ENCODE measurements at regions not wholly inside any gene's neighbourhood (a gene's known extent, or its start where the extent isn't known, plus 50 kb on each side); places are given as distances from the start of the nearest gene placed in this dataset.
"Not testable (repeated sequence)": the region's sequence is repeated elsewhere in the genome, so short reads cannot be mapped to it uniquely, and the experiment has no call there.

GRCh38 chrX:97876697-97877407 lies 993.1 kb downstream of the RPA4 start:
- H3K27me3 ChIP-seq (ENCODE audit: control insufficient read depth, insufficient read depth, low read length), result no peaks in the 10 kb centered on the region
- no peaks in the 10 kb centered on the region for H3K36me3 ChIP-seq (ENCODE audit: control insufficient read depth, insufficient read depth, low read length)
- no peak overlapping the region for H3K4me3 ChIP-seq (ENCODE audit: low read depth, low read length)
- 100% methylated on average over 1 of the region's 2 CpGs for WGBS (ENCODE audit: insufficient coverage)
- H3K27ac ChIP-seq (ENCODE audit: low read depth, low read length), result no peak overlapping the region
- no peaks in the 10 kb centered on the region for H3K4me1 ChIP-seq (ENCODE audit: control insufficient read depth, insufficient read depth, low read length)
- H3K9me3 ChIP-seq (ENCODE audit: control insufficient read depth, insufficient read depth, low read length), result no peaks in the 10 kb centered on the region
- no peak for DNase-seq (ENCODE audit: low read depth in 4 of 6, low spot score in 6 of 6)

DNA sequence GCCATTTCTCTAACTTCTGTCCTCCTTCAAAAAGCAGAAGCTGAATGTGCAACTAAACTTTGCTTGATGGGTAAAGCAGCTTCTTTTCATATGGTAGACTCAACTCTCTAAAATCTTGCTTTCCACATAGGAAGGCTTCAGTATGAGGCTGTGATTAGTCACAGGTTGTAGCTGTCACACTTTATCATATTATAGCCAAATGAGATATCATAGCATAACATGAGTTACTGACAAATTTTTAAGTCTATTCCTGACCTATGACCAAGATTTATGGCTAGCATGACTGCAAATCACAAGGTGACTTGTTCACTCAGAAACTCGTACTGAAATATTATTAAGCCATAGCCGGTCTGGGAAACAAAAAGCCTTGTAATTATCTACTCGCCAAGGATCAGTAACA lies 998.6 kb downstream of the RPA4 start:
- H3K4me1 ChIP-seq (ENCODE audit: control insufficient read depth, insufficient read depth, low read length), result no peaks in the 10 kb centered on the region
- H3K27ac ChIP-seq (ENCODE audit: low read depth, low read length), result no peak overlapping the region
- H3K27me3 ChIP-seq (ENCODE audit: control insufficient read depth, insufficient read depth, low read length), result no peaks in the 10 kb centered on the region
- WGBS (ENCODE audit: insufficient coverage), result 80% methylated on average over 1 of the region's 3 CpGs
- H3K4me3 ChIP-seq (ENCODE audit: low read depth, low read length), result no peak overlapping the region
- no peak for DNase-seq (ENCODE audit: low read depth in 4 of 6, low spot score in 6 of 6)
- no peaks in the 10 kb centered on the region for H3K36me3 ChIP-seq (ENCODE audit: control insufficient read depth, insufficient read depth, low read length)
- no peaks in the 10 kb centered on the region for H3K9me3 ChIP-seq (ENCODE audit: control insufficient read depth, insufficient read depth, low read length)

DNA sequence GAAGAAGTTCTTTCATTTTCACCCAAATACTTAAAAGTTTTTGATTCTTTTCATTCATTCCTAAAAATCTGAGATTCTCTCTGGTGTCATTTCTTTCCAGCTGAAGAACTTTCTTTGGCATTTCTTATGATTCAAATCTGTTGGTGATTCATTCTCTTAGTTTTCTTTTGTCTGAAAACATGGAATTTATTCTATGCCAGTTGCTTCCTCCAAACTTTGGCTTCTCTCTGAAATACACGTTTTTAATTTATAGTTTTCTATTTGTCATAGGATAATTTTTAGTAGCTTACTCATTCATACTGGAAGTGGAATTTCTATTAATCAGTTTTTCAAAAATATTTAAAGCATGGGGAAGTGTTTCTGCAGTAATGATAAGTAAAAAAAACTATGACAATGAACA lies 1012.0 kb downstream of the RPA4 start:
- H3K4me3 ChIP-seq (ENCODE audit: low read depth, low read length), result no peak overlapping the region
- H3K4me1 ChIP-seq (ENCODE audit: control insufficient read depth, insufficient read depth, low read length), result no peaks in the 10 kb centered on the region
- H3K27me3 ChIP-seq (ENCODE audit: control insufficient read depth, insufficient read depth, low read length), result no peaks in the 10 kb centered on the region
- H3K9me3 ChIP-seq (ENCODE audit: control insufficient read depth, insufficient read depth, low read length), result no peaks in the 10 kb centered on the region
- no CpG with 5 or more reads among the region's 1 CpG for WGBS (ENCODE audit: insufficient coverage)
- H3K27ac ChIP-seq (ENCODE audit: low read depth, low read length), result no peak overlapping the region
- no peaks in the 10 kb centered on the region for H3K36me3 ChIP-seq (ENCODE audit: control insufficient read depth, insufficient read depth, low read length)
- DNase-seq (ENCODE audit: low read depth in 4 of 6, low spot score in 6 of 6), result no peak

- Histone ChIP-seq H3K4me1 (ENCODE audit: control insufficient read depth, insufficient read depth, low read length) (no peaks in the 10 kb centered on the region), H3K27ac (ENCODE audit: low read depth, low read length) (no peak overlapping the region), H3K4me3 (ENCODE audit: low read depth, low read length) (no peak overlapping the region), H3K27me3 (ENCODE audit: control insufficient read depth, insufficient read depth, low read length) (no peaks in the 10 kb centered on the region), H3K36me3 (ENCODE audit: control insufficient read depth, insufficient read depth, low read length) (no peaks in the 10 kb centered on the region), H3K9me3 (ENCODE audit: control insufficient read depth, insufficient read depth, low read length) (no peaks in the 10 kb centered on the region)
- peak in 1 of 6 donors; percentile 15 for DNase-seq (ENCODE audit: low read depth in 4 of 6, low spot score in 6 of 6)
- WGBS (ENCODE audit: insufficient coverage), result no CpG with 5 or more reads among the region's 1 CpG
These were observed 1014.3 kb downstream of the RPA4 start for GRCh38 chrX:97897998-97898397.

- WGBS (ENCODE audit: insufficient coverage), result 33% methylated on average over 1 of the region's 2 CpGs
These were observed 1015.1 kb downstream of the RPA4 start for GRCh38 chrX:97898798-97899197.

GRCh38 chrX:97907791-97908190 lies 1024.1 kb downstream of the RPA4 start:
- H3K36me3 ChIP-seq (ENCODE audit: control insufficient read depth, insufficient read depth, low read length), result no peaks in the 10 kb centered on the region
- H3K27me3 ChIP-seq (ENCODE audit: control insufficient read depth, insufficient read depth, low read length), result no peaks in the 10 kb centered on the region
- WGBS (ENCODE audit: insufficient coverage), result no CpG with 5 or more reads among the region's 1 CpG
- H3K27ac ChIP-seq (ENCODE audit: low read depth, low read length), result no peak overlapping the region
- no peak for DNase-seq (ENCODE audit: low read depth in 4 of 6, low spot score in 6 of 6)
- no peaks in the 10 kb centered on the region for H3K4me1 ChIP-seq (ENCODE audit: control insufficient read depth, insufficient read depth, low read length)
- no peaks in the 10 kb centered on the region for H3K9me3 ChIP-seq (ENCODE audit: control insufficient read depth, insufficient read depth, low read length)
- H3K4me3 ChIP-seq (ENCODE audit: low read depth, low read length), result no peak overlapping the region

More at GRCh38 chrX:97898798-97899197, 1015.1 kb downstream of the RPA4 start:
- H3K27ac ChIP-seq (ENCODE audit: low read depth, low read length), result no peak overlapping the region
- no peaks in the 10 kb centered on the region for H3K9me3 ChIP-seq (ENCODE audit: control insufficient read depth, insufficient read depth, low read length)
- DNase-seq (ENCODE audit: low read depth in 4 of 6, low spot score in 6 of 6), result peak in 1 of 6 donors; percentile 2
- H3K36me3 ChIP-seq (ENCODE audit: control insufficient read depth, insufficient read depth, low read length), result no peaks in the 10 kb centered on the region
- no peak overlapping the region for H3K4me3 ChIP-seq (ENCODE audit: low read depth, low read length)
- no peaks in the 10 kb centered on the region for H3K4me1 ChIP-seq (ENCODE audit: control insufficient read depth, insufficient read depth, low read length)
- no peaks in the 10 kb centered on the region for H3K27me3 ChIP-seq (ENCODE audit: control insufficient read depth, insufficient read depth, low read length)

DNA sequence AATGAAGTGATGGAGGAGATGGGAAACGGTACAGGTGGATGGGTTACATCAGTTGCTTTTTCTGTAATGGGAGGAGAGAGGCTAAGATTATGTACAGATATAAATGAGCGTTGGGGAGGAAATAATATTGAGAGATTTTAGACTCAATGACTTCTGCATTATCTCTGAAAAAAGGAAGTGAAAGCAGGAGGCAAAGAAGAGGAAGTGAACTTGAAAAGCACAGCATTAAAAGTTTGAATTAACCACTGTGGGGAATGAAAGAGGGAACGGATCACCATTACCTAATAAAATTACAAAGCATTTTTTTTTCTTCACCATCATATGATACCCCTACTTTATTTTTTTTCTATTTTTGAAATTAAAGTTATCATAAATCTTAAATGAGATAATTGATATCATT lies 1025.5 kb downstream of the RPA4 start:
- Histone ChIP-seq H3K4me3 (ENCODE audit: low read depth, low read length) (no peak overlapping the region), H3K4me1 (ENCODE audit: control insufficient read depth, insufficient read depth, low read length) (no peaks in the 10 kb centered on the region), H3K9me3 (ENCODE audit: control insufficient read depth, insufficient read depth, low read length) (no peaks in the 10 kb centered on the region), H3K27ac (ENCODE audit: low read depth, low read length) (no peak overlapping the region), H3K27me3 (ENCODE audit: control insufficient read depth, insufficient read depth, low read length) (no peaks in the 10 kb centered on the region), H3K36me3 (ENCODE audit: control insufficient read depth, insufficient read depth, low read length) (no peaks in the 10 kb centered on the region)
- 82% methylated on average over 2 of the region's 3 CpGs for WGBS (ENCODE audit: insufficient coverage)
- DNase-seq (ENCODE audit: low read depth in 4 of 6, low spot score in 6 of 6), result no peak

DNA sequence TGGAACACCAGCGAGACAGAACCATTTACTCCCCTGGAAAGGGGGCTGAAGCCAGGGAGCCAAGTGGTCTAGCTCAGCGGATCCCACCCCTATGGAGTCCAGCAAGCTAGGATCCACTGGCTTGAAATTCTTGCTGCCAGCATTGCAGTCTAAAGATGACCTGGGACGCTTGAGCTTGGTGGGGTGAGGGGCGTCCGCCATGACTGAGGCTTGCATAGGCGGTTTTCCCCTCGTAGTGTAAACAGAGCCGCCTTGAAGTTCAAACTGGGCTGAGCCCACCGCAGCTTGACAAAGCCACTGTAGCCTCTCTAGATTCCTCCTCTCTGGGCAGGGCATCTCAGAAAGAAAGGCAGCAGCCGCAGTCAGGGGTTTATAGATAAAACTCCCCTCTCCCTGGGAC lies 1031.7 kb downstream of the RPA4 start:
- H3K9me3 ChIP-seq (ENCODE audit: control insufficient read depth, insufficient read depth, low read length); H3K4me1 ChIP-seq (ENCODE audit: control insufficient read depth, insufficient read depth, low read length); H3K36me3 ChIP-seq (ENCODE audit: control insufficient read depth, insufficient read depth, low read length); DNase-seq (ENCODE audit: low read depth in 4 of 6, low spot score in 6 of 6); H3K4me3 ChIP-seq (ENCODE audit: low read depth, low read length); H3K27me3 ChIP-seq (ENCODE audit: control insufficient read depth, insufficient read depth, low read length); H3K27ac ChIP-seq (ENCODE audit: low read depth, low read length): not testable (repeated sequence)
- WGBS (ENCODE audit: insufficient coverage), result 98% methylated on average over 9 of the region's 10 CpGs

GRCh38 chrX:97921223-97921622 lies 1037.5 kb downstream of the RPA4 start:
- H3K27ac ChIP-seq (ENCODE audit: low read depth, low read length); H3K27me3 ChIP-seq (ENCODE audit: control insufficient read depth, insufficient read depth, low read length); H3K4me3 ChIP-seq (ENCODE audit: low read depth, low read length); H3K36me3 ChIP-seq (ENCODE audit: control insufficient read depth, insufficient read depth, low read length); H3K4me1 ChIP-seq (ENCODE audit: control insufficient read depth, insufficient read depth, low read length); DNase-seq (ENCODE audit: low read depth in 4 of 6, low spot score in 6 of 6); H3K9me3 ChIP-seq (ENCODE audit: control insufficient read depth, insufficient read depth, low read length): not testable (repeated sequence)
- WGBS (ENCODE audit: insufficient coverage), result 86% methylated on average over 3 of the region's 8 CpGs

GRCh38 chrX:97931586-97931985 lies 1047.9 kb downstream of the RPA4 start:
- Histone ChIP-seq H3K4me3 (ENCODE audit: low read depth, low read length) (no peak overlapping the region), H3K9me3 (ENCODE audit: control insufficient read depth, insufficient read depth, low read length) (no peaks in the 10 kb centered on the region), H3K27ac (ENCODE audit: low read depth, low read length) (no peak overlapping the region), H3K27me3 (ENCODE audit: control insufficient read depth, insufficient read depth, low read length) (peaks cover 10% of the 10 kb centered on the region), H3K36me3 (ENCODE audit: control insufficient read depth, insufficient read depth, low read length) (no peaks in the 10 kb centered on the region), H3K4me1 (ENCODE audit: control insufficient read depth, insufficient read depth, low read length) (no peaks in the 10 kb centered on the region)
- DNase-seq (ENCODE audit: low read depth in 4 of 6, low spot score in 6 of 6), result no peak
- WGBS (ENCODE audit: insufficient coverage), result no CpG with 5 or more reads among the region's 2 CpGs

Measured in spinal cord (tissue), 9 donors.